ENCODE measurements at regions not wholly inside any gene's neighbourhood (a gene's known extent, or its start where the extent isn't known, plus 50 kb on each side); places are given as distances from the start of the nearest gene placed in this dataset.

DNA sequence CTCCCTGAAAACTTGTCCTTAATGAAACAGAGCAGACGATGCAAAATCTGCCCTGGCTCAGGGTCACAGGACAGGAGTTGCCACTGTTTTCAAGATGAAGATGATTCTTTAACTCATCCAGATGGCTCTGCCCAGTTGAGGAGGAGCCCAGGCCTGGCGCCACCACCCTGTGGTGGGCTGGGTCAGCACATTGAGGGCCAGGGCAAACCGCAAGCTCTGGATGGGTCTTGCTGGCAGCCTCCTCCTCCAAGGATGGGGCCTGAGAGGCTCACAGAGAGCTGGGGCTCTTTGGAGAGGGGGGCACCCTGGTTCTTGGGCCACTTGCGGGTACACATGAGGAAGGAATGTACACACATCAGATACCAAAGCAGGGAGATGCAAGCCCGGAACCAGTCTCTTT lies 158.2 kb downstream of the NUAK1 start:
- no peak for DNase-seq (ENCODE audit: low read depth, low spot score)
- intact Hi-C loops (cut with micrococcal nuclease; ENCODE audit: unreplicated experiment), result no loop called here
- Histone ChIP-seq H4K20me1 (ENCODE audit: control insufficient read depth, insufficient read depth) (no peaks in the 10 kb centered on the region), H3K4me1 (ENCODE audit: control insufficient read depth, insufficient read depth, low read length) (no peaks in the 10 kb centered on the region), H3K4me3 (no peak overlapping the region), H3K27ac (ENCODE audit: control insufficient read depth, insufficient read depth) (no peak overlapping the region), H3K9ac (ENCODE audit: control insufficient read depth, insufficient read depth, low read length) (no peak overlapping the region), H3K36me3 (ENCODE audit: control insufficient read depth in 2 of 2, insufficient read depth in 2 of 2, low read length in 1 of 2) (no peaks in the 10 kb centered on the region), H3K79me2 (ENCODE audit: control insufficient read depth, insufficient read depth, low read length) (no peaks in the 10 kb centered on the region), H2AFZ (ENCODE audit: control insufficient read depth, low read depth, low read length) (no peak overlapping the region), H3K9me3 (replicated peaks; ENCODE audit: control insufficient read depth, insufficient read depth, low read length) (no peaks in the 10 kb centered on the region; the same call in 2 of the 3 replicates), H3K4me2 (ENCODE audit: control insufficient read depth, insufficient read depth) (no peak overlapping the region), H3K27me3 (replicated peaks in 1 of 2; ENCODE audit: control insufficient read depth in 2 of 2, insufficient read depth in 2 of 2, low read length in 1 of 2) (no peaks in the 10 kb centered on the region)
- RAD21 ChIA-PET (ENCODE audit: unreplicated experiment), result no interaction called here
- in situ Hi-C loops (cut with MboI), result no loop called here
- POLR2A ChIA-PET, result no interaction called here
- CTCF ChIA-PET, result no interaction called here
- SMC1A ChIA-PET (ENCODE audit: uncharacterized antibody, unreplicated experiment), result no interaction called here
- no peak for ATAC-seq
- no peak for FAIRE-seq
- BruUV-seq (replicated peaks), result no TSS peak
- 17% methylated on average over 5 of the region's 5 CpGs for WGBS (ENCODE audit: insufficient coverage, insufficient replicate concordance, low lambda C conversion rate, missing lambda C conversion rate)
- TF ChIP-seq TCF7 (IDR thresholded peaks at IDR 0.05; ENCODE audit: borderline replicate concordance) (no peak), CUX1 (IDR thresholded peaks at IDR 0.05; ENCODE audit: insufficient replicate concordance, low read depth, low read length) (no peak), ZBTB11 (CRISPR knock-in tag; IDR thresholded peaks at IDR 0.05) (no peak), BRCA1 (IDR thresholded peaks at IDR 0.05; ENCODE audit: low read depth, low read length) (no peak), SMAD5 (IDR thresholded peaks at IDR 0.05; ENCODE audit: low read depth) (no peak), CBX5 (IDR thresholded peaks at IDR 0.05; ENCODE audit: low read depth) (no peak), ZBTB40 (IDR thresholded peaks at IDR 0.05; ENCODE audit: borderline replicate concordance) (no peak)
- TF ChIP-seq, protein P1, sequence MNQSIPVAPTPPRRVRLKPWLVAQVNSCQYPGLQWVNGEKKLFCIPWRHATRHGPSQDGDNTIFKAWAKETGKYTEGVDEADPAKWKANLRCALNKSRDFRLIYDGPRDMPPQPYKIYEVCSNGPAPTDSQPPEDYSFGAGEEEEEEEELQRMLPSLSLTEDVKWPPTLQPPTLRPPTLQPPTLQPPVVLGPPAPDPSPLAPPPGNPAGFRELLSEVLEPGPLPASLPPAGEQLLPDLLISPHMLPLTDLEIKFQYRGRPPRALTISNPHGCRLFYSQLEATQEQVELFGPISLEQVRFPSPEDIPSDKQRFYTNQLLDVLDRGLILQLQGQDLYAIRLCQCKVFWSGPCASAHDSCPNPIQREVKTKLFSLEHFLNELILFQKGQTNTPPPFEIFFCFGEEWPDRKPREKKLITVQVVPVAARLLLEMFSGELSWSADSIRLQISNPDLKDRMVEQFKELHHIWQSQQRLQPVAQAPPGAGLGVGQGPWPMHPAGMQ (IDR thresholded peaks at IDR 0.05; ENCODE audit: borderline replicate concordance), result no peak
- TF ChIP-seq, protein P2, sequence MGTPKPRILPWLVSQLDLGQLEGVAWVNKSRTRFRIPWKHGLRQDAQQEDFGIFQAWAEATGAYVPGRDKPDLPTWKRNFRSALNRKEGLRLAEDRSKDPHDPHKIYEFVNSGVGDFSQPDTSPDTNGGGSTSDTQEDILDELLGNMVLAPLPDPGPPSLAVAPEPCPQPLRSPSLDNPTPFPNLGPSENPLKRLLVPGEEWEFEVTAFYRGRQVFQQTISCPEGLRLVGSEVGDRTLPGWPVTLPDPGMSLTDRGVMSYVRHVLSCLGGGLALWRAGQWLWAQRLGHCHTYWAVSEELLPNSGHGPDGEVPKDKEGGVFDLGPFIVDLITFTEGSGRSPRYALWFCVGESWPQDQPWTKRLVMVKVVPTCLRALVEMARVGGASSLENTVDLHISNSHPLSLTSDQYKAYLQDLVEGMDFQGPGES (IDR thresholded peaks at IDR 0.05), result no peak
